ENCODE measurements at regions not wholly inside any gene's neighbourhood (a gene's known extent, or its start where the extent isn't known, plus 50 kb on each side); places are given as distances from the start of the nearest gene placed in this dataset.

GRCh38 chr7:26574476-26574875, 282.8 kb downstream of the SNX10 start:
- no peak for TF ChIP-seq CTCF (IDR thresholded peaks at IDR 0.05; ENCODE audit: low read depth, low read length, missing input control)
- TF ChIP-seq RAD21 (IDR thresholded peaks at IDR 0.05) = no peak
